ENCODE measurements at regions not wholly inside any gene's neighbourhood (a gene's known extent, or its start where the extent isn't known, plus 50 kb on each side); places are given as distances from the start of the nearest gene placed in this dataset.
A peak's percentile ranks its signal among the peaks of the same experiment; 100 is the strongest.

DNA sequence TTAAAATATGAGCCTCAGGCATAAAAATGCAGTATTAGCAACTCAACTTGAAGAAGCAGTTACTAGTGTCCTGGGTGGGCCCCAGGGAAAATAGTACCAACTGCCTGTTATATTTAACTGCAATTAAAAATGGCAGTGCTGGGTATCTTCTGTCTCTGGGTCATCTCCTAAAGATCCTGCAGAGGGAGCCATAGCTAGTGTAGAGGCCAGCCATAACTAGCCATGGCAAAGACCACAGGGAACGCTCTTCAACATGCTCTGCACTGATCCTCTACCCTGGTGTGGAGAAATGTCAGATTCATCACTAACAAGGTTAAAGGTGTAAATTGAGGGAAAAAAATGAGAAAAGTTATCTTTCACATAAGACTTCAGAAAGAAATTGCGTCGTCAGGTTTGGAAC, 181.3 kb downstream of the SNRPN start:
- FAIRE-seq, result no peak
- WGBS, 2 donors, result 69 to 70% methylated on average over 3 of the region's 3 CpGs
- intact Hi-C loops (cut with DNase I), result no loop called here
- TF ChIP-seq, protein P1, sequence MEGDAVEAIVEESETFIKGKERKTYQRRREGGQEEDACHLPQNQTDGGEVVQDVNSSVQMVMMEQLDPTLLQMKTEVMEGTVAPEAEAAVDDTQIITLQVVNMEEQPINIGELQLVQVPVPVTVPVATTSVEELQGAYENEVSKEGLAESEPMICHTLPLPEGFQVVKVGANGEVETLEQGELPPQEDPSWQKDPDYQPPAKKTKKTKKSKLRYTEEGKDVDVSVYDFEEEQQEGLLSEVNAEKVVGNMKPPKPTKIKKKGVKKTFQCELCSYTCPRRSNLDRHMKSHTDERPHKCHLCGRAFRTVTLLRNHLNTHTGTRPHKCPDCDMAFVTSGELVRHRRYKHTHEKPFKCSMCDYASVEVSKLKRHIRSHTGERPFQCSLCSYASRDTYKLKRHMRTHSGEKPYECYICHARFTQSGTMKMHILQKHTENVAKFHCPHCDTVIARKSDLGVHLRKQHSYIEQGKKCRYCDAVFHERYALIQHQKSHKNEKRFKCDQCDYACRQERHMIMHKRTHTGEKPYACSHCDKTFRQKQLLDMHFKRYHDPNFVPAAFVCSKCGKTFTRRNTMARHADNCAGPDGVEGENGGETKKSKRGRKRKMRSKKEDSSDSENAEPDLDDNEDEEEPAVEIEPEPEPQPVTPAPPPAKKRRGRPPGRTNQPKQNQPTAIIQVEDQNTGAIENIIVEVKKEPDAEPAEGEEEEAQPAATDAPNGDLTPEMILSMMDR (IDR thresholded peaks at IDR 0.05), result peak in 1 of 4 donors; percentile 7
- H3K27ac ChIP-seq, result no peak overlapping the region
- H3K9me3 ChIP-seq, result no peaks in the 10 kb centered on the region
- no peaks in the 10 kb centered on the region for H3K36me3 ChIP-seq
- peaks cover 0 to under 1% (median 0%) of the 10 kb centered on the region in 4 donors for H3K27me3 ChIP-seq
- ATAC-seq, result peak in 2 of 4 donors; percentile 37 to 51
- no peaks in the 10 kb centered on the region for H3K4me1 ChIP-seq
- no peak for DNase-seq
- H3K4me3 ChIP-seq, result no peak overlapping the region

DNA sequence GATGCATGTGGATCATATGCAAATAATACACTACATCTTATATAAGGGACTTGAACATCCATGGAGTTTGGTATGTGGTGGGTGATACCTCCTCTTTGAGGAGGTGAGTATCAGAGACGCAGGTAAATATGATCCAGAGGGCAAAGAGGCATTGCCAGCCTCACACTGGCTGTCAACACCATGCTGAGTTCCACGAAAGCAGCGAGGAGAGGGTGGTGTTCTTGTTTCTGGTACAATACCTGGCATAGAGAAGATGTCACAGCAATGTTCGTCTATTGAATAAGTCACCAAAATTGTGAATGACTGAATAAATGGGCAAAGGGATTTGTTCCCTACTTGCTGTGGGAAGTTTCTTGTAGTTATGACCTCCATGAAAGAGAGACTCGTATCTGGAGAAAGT, 182.2 kb downstream of the SNRPN start:
- TF ChIP-seq, protein P1 (IDR thresholded peaks at IDR 0.05), result no peak
- WGBS, 2 donors, result 62 to 65% methylated on average over 5 of the region's 5 CpGs
- intact Hi-C loops (cut with DNase I), result no loop called here

DNA sequence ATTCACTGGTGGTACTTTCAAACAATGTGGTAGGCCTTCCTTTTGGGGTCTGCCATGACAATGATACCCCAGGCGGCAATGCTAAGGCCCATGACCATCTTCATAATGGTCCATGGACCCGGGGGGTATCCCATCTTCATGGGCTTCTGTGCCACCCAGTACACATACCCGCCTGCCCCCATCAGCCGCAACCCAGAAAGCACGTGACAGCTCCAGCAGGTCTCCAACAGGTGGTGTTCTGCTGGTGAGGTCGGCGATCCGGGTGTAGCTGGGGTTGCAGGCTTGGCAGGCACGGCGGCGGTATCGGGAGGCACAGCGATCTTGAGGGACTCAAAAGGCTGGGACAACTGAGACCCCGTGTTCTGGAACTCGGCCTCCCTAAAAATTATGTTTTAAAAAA, 214.5 kb downstream of the SNRPN start:
- FAIRE-seq (no peak), ATAC-seq (no peak), DNase-seq (peak in 3 of 6 donors; percentile 2 to 19 (median 6))
- H3K4me1 ChIP-seq, result no peaks in the 10 kb centered on the region
- no peaks in the 10 kb centered on the region for H3K36me3 ChIP-seq
- no peak overlapping the region for H3K4me3 ChIP-seq
- 82 to 87% methylated on average over 15 of the region's 15 CpGs for WGBS, 2 donors
- TF ChIP-seq, protein P1 (IDR thresholded peaks at IDR 0.05), result no peak
- no peak overlapping the region for H3K27ac ChIP-seq
- no peaks in the 10 kb centered on the region for H3K9me3 ChIP-seq
- H3K27me3 ChIP-seq, result no peaks in the 10 kb centered on the region
- intact Hi-C loops (cut with DNase I), result no loop called here

More for the DNA sequence above, 182.2 kb downstream of the SNRPN start:
- no peak overlapping the region for H3K27ac ChIP-seq
- no peaks in the 10 kb centered on the region for H3K9me3 ChIP-seq
- DNase-seq (no peak), FAIRE-seq (no peak), ATAC-seq (no peak)
- H3K36me3 ChIP-seq, result no peaks in the 10 kb centered on the region
- H3K4me1 ChIP-seq, result no peaks in the 10 kb centered on the region
- no peak overlapping the region for H3K4me3 ChIP-seq
- no peaks in the 10 kb centered on the region for H3K27me3 ChIP-seq

DNA sequence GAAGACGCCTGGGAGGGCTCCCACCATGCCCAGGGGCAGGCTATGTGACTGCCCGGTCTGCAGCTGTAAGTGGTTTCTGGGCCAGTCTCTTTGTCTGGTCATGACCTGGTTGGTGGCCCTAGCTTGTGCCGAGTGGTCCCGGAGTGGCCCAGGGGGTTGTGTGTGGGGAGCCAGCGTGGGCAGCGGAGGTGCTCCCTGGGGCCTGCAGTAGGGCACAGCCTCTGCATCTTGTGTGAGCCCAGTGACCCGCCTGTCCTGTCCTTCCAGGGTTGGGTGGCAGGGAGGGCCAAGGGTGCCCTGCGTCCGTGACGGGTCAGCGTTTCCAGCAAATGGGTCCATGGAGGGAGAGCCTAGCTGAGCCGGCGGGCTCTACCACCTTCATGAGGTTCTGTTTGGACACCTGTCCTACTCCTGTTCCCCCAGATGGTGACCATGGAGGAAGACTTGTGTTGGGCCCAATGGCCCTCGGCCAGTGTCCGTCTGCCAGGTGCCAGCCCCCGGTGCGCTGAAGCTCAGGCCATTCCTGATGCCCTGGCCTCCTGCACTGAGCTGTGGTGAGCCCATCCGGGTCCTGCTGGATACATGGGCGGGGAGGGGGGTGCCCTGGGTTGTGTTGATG, 215.4 kb downstream of the SNRPN start:
- TF ChIP-seq, protein P1 (IDR thresholded peaks at IDR 0.05), result no peak
- no peak overlapping the region for H3K4me3 ChIP-seq
- H3K9me3 ChIP-seq, result no peaks in the 10 kb centered on the region
- DNase-seq (peak in 4 of 6 donors; percentile 3 to 62 (median 22)), FAIRE-seq (no peak), ATAC-seq (no peak)
- H3K36me3 ChIP-seq, result no peaks in the 10 kb centered on the region
- no peaks in the 10 kb centered on the region for H3K27me3 ChIP-seq
- H3K27ac ChIP-seq, result no peak overlapping the region
- 80 to 83% methylated on average over 17 to 19 of the region's 19 CpGs for WGBS, 2 donors
- intact Hi-C loops (cut with DNase I), result no loop called here
- H3K4me1 ChIP-seq, result no peaks in the 10 kb centered on the region

DNA sequence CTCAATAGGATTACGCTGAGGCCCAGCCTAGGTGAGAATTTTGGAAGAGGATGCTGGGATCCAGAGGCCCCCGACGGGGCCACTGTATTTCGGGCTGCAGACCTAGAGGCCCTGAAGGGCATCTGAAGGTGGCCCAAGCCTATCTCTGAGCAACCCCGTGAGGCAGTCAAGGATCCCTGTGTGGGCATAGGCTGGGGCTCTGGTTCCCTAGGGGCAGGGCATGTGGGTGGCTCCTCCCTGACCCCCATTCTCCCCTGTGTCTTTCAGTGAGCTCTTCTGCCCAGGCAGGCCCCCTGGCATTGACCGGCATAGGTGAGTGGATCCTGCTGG, 216.0 kb downstream of the SNRPN start:
- H3K27me3 ChIP-seq, result no peaks in the 10 kb centered on the region
- H3K4me1 ChIP-seq, result no peaks in the 10 kb centered on the region
- H3K4me3 ChIP-seq, result no peak overlapping the region
- ATAC-seq (no peak), DNase-seq (peak in 3 of 6 donors; percentile 2 to 42 (median 32)), FAIRE-seq (no peak)
- TF ChIP-seq, protein P1 (IDR thresholded peaks at IDR 0.05), result no peak
- no peaks in the 10 kb centered on the region for H3K36me3 ChIP-seq
- WGBS, 2 donors, result 78 to 89% methylated on average over 6 of the region's 6 CpGs
- no peaks in the 10 kb centered on the region for H3K9me3 ChIP-seq
- no peak overlapping the region for H3K27ac ChIP-seq
- intact Hi-C loops (cut with DNase I), result no loop called here
